ENCODE measurements at regions not wholly inside any gene's neighbourhood (a gene's known extent, or its start where the extent isn't known, plus 50 kb on each side); places are given as distances from the start of the nearest gene placed in this dataset.
"Not testable (repeated sequence)": the region's sequence is repeated elsewhere in the genome, so short reads cannot be mapped to it uniquely, and the experiment has no call there.

DNA sequence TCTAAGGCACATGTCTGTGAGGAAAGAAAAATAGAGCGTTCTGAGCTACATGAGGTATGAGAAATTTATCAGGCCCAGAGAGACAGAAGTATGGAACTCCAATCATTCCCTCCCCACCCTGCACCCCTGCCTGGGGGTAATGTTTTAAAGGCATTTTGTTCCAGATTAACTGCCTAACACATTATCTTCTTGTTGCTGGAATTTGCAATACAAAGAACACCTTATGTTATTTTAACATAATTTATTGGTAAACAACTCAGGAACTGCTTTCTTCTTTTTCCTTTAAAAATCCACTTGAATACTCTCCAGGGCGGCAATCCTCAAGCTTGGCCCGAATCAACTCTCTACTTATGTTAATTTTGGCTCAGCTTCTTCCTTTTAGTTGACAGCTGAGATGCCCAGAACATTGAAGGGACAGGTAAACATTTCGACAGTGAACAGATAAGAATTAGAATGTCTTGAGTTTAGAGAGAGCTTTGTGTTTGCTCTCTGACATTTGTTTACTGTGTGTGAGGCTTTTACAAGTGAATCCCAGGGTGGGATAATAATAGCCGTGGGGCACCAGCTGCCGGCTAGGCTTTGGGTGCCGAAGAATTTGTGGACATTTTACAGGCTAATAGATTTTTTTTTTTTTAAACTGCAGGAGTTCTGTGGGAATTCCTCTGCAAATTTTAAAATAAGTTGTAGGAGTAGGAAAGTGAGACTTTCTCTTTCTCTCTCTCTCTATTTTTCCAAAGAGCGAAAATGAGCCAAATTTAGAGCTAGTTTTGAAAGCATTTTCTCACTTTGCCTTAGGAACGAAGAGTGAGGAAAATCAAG is 96.4 kb upstream of the TAF11L2 start:
- DNase-seq, result no peak

DNA sequence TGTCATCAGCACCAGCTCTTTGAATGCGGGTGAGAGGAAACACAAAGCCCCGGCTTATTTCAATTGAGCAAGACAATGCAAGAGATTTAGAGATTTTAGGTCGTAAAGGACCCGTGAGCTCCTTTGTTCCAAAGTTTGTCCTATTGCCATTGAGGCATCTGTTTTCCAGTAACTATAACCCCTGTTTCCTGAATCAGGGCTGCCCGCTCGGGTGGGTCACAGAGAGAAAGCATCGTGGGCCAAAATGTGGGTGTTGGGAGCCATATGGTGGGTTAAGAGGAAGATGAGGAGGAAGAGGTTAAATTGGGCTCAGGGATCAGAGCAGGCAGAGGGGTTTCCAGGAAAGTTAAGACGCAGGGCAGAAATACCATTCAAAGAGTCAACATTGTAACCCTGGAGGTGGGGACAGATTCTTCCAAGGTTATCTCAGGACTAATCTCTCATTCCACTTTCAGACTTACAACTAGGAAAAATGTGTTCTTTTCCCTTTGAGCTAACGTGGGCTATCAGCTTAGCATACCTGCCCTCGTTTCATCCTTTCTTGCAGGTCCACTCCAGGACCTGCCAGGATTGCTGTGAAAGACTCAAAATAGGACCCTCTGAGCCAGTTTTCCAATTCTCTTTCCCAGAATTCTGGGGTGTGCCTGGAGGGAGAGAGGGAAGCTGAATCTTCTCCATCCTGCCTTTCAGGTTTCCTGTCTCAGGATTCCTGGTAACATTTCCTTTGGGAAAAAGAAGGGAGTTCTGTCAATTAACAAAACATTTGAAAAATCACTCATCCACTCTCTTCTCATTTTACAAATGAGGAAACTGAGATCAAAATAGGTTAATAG is 95.5 kb upstream of the TAF11L2 start:
- no peak for DNase-seq

DNA sequence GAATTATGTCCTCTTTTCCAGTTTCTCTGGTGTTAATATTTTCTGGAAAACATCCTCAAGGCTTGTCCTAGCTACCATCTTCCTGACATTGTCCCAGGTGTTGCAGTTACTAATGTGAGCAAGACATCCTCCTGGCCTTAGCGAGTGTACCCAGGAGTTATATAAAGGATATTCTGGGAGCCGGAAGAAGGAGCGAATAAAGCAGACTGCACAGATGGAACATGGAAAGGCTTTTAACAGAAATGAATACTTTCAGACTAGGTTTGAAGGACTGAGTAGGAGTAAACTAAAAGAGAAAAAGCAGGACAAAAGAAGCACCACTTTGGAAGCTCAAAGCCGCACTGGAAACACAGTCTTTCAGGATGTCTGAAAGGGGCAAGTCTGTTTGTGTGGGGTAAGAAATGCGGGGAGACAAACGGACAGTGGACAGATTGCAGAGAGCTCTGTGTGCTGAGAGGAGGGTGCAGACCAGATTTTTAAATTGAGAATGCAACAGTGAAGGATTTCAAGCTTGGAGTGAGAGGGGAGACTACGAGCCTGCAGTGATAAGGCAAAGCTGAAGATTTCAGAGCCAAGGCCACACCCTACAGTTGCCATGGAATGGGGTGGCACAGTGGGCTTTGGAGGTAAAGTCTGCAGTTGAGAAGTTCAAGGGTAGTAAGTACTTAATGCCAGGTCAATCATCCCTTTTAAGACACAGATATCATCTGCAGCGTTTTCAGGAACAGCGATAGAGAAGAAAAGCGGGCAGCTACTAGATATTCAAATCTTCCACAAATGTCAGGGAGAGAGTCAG is 94.1 kb upstream of the TAF11L2 start:
- DNase-seq, result no peak

DNA sequence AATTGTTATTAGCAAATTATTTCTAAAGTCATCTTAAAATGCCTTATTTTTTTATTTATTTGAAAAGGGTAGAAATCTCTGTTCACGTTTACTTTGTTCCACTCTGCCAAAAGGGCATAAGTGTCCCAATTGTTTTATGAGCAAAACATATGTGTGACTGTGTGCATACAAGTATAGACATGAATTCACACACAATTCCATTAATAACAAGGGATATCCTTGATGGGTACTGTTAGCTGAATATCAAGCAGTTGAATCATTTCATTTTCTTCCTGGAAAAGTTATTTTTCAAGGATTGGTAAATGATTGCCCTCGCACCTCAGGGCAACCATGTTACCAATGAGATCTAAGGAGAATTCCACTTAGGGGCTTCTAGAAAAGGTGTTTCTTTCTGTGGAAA is 92.1 kb upstream of the TAF11L2 start:
- DNase-seq, result no peak

DNA sequence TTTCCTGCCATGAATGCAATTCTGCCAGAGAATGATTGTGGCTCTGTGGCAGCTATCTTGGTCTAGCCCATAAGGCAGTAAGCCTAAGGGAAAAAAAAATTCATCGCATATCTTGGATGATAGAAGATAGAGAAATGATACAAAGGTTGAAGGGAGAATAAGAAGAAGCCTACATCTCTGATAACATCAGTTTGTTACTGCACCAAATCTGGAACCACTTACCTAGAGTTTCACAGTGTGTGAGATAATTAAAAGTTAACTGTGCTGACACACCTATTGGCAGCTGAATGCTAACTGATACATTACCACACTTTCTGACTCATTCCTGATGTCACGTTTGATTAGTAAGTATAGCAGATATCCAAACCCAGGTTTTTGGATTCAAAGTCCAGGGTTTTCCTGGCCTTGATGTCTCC is 91.6 kb upstream of the TAF11L2 start:
- DNase-seq, result no peak

DNA sequence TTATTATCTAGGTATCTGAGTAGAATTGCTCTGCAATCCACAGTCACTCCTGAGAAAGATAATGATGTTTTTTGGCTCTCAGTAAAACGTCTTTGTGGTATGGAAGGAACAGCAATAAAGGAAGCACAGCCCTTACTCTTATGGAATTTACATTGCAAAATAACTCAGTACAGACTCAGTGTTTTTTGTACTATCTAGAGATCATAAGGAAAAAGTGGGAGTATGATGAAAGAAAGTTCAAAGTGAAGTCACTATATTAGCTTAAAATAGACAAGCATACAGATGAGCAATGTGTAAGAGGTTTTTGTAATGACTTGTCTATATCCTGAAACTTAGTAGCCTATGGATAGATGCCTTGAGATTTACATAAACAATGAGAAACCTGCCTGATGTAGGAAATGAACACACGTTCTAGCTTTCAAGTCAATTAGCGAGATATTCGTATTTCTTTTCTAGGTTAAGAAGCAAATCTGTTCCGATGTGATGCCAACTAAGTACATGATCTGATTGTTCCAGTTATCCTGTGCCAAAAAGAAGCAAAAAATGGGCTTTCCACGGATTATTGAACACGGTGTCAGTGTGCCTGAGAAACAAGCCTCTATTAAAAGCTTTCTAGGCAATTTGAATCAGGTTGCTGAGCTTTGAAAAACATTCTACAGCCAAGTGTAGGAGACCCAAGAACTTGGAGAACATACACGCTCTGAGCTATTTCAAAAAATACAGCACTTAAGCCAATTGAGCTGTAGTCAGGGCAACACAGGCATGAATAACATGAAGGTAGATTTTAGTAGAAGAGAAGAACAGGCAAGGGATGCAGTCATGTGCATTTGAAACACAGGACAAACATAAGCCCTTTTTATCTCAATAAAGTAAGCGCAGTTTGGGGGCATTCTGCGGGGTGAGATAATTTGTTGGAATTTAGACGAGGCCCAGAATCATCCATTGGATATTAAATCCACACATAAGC is 86.3 kb upstream of the TAF11L2 start:
- DNase-seq, result no peak

DNA sequence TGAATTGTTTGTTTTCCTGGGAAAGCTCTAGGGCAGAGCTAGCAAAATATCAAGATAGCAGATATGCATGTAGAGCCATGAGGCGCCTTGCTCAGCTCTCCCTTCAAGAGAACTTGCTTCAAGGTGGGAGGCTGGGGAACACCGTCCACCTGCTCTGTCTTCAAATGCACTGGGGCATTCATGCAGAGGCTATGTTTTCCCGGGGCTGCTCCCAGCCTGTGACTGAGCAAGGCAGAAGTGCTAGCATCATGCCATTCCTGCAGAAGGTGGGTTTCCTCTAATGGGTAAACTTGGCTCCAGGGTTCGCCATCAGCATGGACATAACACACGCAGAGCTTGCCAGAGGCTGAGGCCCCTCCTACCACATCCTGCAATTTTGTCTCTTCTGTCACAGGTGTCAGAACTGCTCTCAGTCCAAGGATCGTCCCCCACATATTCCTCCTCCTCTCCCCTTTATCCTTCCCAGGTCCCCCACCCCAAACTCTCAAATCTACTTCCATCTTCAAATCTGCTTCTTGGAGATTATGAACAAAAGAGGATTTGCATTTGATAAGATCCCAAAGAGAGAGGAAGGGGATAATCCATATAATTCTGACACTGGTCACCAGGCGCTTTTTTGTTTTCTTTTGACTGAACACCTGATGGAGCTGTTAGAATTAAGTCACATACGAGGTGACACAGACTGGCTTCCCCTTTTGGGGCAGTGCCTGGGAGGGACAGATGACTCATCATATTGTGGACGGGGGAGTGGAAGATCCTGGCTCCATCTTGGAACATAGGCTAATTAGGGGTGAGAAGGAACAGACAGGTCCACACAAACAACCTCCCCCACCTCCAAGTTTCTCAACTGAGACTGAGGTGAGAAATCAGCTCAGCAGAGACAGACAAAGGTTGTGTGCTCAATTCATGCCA is 85.0 kb upstream of the TAF11L2 start:
- DNase-seq, result no peak

DNA sequence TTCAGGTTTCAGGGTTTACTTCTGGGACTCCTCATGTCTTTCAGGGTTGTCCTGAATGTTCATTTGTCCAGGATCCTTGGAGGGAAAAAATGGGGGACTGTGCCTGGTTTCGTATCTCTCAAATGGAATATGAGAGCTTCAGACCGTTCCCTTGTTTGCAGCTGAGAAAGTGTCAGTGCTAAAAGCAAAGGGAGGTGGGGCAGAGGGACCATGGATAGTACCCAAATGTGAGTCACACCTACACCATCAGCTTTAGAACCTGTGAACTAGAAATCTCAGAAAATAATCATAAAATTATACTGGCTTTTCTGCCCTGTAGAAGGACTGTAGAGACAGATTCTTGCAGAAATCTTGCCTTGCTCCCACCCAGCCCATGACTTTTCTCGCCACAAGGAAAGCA is 84.3 kb upstream of the TAF11L2 start:
- no peak for DNase-seq

DNA sequence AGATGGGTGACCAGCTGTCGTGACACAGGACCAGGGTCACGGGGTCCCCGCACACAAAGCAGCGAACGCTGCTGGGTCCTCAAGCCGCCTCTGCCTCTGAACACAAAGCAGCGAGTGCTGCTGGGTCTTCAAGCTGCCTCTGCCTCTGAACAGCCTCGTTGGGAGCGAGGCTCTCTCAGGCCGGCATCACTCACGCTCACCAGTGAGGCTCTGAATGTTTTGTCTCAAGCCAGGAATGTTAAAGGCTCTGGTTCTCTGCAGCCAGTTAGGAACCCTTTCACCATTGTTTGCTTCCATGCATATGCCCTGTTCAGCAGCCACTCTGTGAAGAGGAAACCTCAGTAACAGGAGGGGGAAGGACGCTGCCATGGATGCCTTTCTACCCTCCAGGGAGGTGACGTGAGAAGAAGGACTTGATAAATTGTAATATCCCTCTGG is 82.7 kb upstream of the TAF11L2 start:
- DNase-seq, result peak; percentile 53

DNA sequence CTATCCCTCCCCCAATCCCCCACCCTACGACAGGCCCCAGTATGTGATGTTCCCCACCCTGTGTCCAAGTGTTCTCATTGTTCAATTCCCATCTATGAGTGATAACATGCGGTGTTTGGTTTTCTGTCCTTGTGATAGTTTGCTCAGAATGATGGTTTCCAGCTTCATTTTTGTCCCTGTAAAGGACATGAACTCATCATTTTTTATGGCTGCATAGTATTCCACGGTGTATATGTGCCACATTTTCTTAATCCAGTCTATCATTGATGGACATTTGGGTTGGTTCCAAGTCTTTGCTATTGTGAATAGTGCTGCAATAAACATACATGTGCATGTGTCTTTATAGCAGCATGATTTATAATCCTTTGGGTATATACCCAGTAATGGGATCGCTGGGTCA is 81.7 kb upstream of the TAF11L2 start:
- DNase-seq, result not testable (repeated sequence)

DNA sequence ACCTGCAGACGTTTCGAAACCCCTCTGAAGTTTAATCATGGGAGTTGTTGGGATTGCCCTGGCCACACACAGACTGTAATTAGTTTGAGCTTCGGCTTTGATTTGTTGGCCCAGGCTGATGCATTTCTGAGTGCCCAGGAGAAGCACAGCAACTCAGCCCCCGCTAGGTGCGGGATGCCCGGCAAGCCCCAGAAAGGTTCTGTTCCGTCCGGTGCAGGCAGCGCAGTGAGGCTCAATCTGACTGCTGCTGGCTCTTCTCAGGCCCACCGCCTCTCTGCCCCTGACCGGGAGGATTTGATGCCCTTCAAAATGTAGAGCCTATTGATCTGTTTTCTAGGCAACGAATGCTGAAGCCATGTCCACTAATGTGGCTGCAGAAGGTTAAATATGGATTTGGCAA is 73.4 kb upstream of the TAF11L2 start:
- DNase-seq, result no peak

DNA sequence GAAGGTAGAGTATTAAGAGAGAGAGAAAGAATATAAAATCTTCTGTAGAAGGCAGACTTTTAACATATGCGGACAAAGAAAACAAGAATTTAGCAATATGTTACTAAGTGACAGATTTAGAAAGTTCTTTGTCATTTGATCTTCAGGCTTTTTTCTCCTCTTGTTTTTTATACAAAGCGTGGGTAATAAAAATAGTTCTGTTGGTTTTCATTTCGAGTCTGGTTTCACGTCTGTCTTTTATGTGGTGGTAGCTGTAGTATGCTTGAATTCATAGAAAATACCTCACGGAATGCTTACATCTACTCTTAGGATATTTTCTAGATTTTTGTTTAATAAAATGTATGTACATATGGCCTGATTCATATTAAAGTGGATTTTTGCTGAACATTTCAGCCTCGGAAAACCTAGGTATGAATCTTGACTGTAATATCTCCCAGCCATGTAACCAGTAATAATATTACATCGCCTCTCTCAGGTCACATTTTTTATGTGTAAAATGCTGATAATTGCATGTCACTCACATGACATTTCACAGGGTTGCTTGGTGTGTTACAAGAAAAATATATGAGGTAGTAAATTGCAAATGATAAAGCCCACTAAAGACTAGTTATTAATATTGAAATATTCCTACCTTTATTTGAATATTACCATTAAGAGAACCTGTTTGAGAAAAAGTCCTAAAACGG is 72.5 kb upstream of the TAF11L2 start:
- no peak for DNase-seq

DNA sequence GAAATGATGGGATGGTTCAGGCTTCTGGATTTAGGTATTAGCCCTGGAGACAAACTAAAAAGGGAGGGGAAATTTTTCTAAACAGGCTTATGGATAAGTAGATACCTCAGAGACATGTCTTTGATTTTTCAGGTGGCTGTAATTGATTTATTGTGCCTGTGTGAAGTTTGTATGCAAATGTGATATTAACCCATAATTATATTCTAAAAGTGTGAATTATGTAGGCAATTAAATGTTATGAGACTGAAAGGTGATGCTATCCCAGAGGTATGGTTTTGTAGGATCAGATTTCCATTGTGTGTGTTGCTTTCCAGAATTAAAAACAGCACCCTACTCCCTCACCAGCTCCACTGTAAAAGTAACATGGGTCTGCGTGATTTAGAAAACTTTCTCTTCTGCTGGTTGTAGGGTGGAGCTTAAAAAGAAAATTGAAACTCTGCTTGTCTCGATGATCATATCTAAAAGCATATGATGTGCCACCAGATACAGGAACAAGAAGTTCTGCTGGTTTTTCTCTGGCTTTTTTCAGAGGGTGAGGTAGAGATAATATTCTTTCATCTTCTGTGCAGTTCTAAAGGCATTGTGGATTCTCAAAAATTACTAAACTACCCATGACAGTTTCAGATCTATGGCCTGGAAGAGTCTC is 71.8 kb upstream of the TAF11L2 start:
- DNase-seq, result no peak

DNA sequence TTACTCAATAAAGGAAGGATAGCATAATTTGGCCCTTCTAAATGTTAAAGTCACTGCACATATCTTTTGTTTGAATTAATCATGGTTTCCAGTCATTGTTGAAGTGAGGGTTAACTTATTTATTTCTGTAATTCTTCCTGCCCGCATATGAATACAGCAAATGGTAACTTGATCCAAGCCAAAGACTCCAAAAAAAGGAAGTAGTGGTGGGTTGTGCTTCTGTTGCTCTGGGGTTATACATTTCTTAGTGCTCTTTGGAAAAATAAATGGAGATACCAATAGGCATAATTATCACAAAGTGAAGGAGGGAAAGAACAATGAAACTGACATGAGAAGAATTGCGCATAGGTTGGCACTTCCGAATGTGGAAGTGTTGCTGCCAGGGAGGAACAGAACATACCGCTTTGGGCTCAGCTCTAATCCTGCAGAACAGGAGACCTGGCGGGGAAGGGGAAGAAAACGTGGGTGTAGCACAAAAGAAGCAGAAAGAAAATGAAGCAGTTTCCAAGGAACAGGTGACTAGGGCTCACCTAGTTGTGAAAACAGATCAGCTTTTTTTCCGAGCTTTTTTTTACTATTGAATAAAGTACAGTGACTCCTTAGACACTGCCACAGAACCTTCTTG is 69.7 kb upstream of the TAF11L2 start:
- DNase-seq, result no peak

DNA sequence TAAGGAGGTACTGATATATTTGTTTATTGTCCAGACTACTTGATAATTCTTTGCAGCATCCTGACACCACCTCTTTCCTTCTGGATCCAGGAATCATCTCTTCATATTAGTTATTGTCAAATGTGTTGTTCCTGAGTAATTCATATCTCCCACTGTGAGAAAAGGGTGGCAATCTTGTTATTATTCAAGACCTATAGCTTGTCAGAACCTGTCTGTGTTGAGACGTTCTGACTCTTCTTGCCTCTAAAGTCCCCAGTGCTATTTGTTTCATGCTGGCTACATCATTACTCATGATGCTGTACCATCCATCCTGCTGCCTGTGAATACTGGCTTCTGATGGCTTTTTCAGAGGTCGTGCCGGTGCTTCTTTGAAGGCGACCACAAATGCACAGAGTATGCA is 68.7 kb upstream of the TAF11L2 start:
- no peak for DNase-seq

DNA sequence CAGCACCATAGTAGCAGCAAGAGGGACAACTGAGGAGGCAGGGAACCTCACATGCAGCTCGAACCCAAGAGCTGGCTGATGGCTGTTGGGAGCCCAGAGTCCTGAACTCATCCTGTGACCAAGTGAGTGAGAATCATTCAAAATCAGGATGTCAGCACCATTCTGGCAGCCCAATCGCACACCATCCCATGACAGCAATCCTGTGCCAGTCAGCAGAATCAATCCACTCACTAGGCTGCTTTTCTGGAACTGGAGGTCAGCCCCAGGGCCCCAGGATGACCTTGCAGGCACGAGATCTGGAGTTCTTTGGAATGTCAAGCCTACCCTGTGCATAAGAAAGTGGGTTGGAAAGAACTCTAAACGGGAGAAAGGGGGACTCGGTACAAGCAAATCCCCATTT is 67.8 kb upstream of the TAF11L2 start:
- no peak for DNase-seq

DNA sequence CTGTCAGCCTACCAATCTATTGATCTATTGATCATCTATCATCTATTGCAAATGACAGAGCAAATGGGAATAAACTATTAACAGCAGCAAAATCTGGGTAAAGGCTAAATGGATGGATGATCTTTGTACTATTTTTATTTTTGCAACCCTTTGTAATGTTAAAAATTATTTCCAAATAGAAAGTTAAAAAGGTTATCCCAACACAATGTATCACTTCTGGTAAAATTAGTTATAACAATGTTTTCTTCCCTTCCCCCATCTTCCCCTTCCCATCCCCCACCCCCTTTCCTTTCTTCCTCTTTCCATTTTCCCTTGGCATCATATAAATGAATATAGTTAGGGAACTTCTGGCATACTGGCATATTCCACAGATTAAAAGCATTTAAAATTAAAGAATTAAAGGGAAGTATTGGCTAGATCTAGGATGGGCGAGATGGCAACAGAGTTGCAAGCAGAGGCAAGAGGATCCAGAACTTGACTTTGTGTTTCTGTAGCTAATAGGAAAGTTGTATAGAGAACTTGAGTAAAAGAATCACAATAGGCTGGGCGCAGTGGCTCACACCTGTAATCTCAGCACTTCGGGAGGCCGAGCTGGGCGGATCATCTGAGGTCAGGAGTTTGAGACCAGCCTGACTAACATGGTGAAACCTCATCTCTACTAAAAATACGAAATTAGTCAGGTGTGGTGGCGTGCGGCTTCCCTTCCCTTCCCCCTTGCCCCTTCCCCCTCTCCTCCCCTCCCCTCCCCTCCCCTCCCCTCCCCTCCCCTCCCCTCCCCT is 66.6 kb upstream of the TAF11L2 start:
- no peak for DNase-seq

DNA sequence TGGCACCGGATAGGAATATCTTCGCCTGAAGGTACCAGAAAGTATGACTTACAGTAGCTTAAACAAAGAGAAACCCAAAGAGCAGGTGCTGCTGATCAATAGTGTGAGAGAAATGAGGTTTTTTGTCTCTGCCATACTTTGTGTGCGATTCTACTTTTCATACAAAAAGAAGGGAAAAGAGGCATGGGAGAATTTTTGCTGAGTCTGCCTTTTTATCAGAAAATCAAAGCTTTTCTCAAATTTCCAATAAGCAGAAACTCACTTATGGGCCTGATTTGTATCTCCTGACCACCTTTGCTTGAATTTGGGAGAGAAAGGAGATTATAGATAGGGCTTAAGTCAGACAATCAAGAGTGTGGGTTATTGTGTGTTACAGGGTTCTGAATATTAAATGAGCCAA is 65.5 kb upstream of the TAF11L2 start:
- DNase-seq, result no peak

DNA sequence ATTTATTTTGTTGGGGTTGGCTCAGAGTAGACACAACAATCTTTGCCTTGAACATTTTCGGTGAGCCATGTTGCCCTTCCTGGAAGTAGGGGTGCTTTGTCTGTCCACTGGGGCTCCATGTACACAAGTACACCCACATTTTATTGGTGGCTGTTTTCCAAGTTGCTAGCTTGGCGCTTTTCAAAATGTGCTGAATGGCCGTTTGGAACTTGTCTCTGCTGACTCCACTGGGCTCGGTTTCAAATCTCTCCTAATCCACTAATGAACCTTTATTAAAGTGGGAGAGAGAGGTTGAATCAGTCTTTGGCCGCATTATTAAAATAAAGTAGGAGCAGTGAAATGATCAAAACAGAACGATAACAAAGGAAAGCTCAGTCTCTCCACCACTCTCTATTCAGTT is 64.6 kb upstream of the TAF11L2 start:
- DNase-seq, result no peak

Measured in DMS 273 treated with DMSO at 0.1 percent for 48 hours (cell line).